CD4-positive, alpha-beta T cell treated with Interleukin-4 for 4 hours (primary cell): ENCODE measurements at regions not wholly inside any gene's neighbourhood (a gene's known extent, or its start where the extent isn't known, plus 50 kb on each side); places are given as distances from the start of the nearest gene placed in this dataset.
A peak's percentile ranks its signal among the peaks of the same experiment; 100 is the strongest.
"Not testable (repeated sequence)": the region's sequence is repeated elsewhere in the genome, so short reads cannot be mapped to it uniquely, and the experiment has no call there.

Source experiments
- DNase-seq: peaks from one replicate; pipeline ENCODE4 v3.0.0-alpha.2; 2020

DNA sequence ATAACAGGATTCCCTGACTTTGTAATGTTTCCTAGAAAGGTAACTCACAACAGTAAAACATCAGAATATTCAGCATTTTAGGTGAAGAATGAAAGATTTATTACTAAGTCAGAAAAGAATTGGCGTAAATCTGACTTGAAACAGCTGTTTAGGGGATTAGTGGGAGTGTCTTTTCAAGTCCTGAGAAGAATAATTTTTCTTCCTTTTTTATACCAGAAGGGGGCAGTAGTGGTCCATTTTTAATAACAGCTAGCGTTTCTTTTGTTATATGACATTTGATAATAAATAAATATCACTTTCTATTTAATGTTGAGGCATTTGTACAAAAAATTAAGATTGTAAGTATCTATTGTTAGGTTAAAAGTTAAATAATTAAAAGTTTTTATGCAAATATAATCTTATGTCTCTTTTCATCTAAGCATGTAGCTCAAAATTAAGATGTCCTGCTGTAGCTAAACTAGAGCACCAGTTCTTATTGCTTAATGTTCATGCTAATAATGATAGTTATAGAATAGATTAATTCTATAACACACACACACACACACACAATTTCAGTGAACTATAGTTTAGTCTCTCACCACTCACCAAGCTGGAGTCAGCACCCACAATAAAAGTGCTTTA is 258.7 kb upstream of the ARRDC3 start:
- peak; percentile 30 for DNase-seq

DNA sequence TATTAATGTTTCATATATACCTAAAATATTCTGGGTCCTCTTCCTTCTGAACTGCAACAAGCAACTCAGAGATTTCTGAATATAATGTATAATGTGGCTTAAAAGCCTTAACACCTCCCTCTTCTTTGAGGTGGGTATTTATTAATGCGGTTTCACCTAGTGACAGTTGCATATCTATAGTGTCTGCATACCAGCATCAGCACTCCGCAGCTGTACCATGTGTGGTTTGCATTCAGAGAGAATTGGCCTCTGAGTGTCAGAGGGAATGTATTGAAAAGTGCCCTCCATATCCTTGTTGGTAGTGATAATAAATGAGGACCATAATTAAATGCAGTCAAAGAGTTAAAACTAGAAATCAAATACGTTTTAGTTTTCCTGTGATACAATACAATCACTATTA is 256.6 kb upstream of the ARRDC3 start:
- no peak for DNase-seq

DNA sequence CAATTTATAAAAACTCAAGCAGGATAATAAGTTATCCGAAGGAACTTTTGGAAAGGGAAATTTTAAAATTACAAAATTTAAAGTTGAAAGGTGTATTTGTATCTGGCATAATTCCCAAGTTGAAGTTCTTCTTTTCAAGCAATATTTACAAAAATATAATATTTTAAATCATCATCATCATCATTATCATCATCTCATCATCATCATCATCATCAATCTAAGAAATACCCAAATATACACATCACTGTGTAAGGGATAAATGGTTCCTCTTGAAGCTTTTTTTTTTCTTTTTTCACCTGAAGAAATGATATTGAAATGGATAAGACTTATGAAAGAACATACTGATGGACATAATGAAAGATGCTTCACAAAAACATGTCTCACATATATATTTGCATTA is 254.9 kb upstream of the ARRDC3 start:
- DNase-seq = no peak

DNA sequence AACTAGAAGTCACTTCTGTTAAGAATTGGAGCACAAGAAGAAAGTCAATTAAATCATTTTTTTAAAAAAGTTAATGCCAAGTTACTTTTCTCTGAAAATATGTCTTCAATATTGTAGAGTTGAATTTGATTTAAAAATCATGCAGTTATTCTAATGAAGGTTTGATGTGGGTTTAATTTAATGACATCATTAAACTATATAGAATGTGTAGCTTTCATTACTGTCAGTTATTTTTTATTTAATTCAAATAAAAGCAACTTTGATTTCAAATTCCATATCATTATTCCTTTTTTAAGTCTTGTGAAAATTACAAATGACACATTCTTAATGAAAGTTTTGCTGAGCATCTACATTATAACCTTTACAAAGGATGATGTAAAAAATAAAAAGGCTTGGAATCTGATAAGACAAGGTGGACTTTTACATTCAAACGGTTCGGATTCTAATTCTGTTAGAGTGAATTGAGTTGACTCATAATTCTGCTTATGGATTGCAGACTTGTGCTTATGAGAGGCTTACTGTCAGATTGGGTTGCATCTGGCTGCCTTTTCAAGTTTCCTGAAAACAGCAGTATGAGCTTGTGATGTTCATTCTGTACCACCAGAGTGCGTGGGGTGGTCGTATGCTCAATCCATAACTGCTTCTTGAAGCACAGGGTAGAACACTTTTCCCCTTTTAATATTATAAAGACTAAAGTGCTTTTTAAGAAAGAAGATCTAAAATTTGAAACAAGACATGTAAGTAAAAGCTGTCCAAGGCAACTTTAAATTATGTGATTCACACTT is 253.0 kb upstream of the ARRDC3 start:
- no peak for DNase-seq

- no peak for DNase-seq
These were observed 249.8 kb upstream of the ARRDC3 start for GRCh38 chr5:91632871-91633270.

- DNase-seq = no peak
These were observed 228.6 kb upstream of the ARRDC3 start for GRCh38 chr5:91611746-91612145.

DNA sequence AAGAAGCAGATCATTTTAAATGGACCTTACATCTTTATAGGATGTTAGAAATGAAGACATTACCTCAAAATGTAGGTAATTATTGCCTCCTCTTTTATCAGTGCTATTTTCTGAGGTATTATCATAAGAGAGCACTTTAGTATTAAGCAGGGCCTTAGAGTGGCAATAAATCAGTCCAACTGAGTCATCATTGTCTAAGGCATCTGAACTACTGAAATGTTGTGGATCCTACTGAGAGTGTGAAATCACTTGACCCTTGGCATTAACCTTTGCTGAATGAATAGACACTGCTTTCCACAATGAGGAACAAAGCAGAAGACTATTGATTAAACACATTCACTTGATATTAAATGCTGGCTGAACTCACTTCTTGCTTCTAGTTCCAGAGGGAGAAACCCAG is 224.6 kb upstream of the ARRDC3 start:
- DNase-seq = no peak

- DNase-seq = no peak
These were observed 216.7 kb upstream of the ARRDC3 start for GRCh38 chr5:91599863-91600262.

- no peak for DNase-seq
These were observed 215.1 kb upstream of the ARRDC3 start for GRCh38 chr5:91598216-91598615.

- no peak for DNase-seq
These were observed 212.3 kb upstream of the ARRDC3 start for GRCh38 chr5:91595424-91595823.

DNA sequence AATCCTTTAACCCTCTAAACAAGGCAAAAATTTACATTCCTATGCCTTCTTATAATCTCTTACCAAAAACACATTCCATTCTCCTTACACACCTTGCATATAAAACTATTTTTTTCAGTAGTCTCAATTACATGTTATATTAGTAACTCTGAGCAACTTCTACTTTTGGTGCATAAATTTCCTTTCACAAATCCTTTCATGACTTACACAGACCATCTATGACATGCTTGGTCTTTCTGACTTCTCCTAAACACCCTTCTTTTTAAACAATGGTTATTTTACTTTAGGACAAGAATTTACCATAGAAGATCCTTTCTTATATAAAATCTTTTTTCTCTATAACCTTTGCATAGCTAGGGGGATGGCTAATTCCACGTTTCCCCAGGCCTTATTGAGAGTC is 208.0 kb upstream of the ARRDC3 start:
- DNase-seq = no peak

DNA sequence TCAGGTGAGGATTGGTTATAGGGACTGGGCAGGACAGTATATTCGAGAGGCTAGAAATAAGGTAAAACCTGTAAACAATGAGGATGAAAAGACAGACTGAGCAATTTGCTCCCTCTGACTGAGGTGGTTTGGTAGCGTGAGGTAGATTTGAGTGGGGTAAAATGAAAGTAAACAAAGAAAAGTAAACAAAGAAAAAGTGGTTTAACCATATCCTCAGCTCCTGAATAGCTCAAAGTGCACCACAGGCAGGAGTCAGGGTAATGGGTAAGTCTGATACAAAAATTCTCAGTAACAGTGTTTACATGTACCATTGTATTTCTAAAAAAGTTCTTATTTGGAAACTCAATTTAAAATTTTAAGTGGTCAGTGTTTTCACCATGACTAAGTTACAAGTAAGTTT is 203.1 kb upstream of the ARRDC3 start:
- no peak for DNase-seq

DNA sequence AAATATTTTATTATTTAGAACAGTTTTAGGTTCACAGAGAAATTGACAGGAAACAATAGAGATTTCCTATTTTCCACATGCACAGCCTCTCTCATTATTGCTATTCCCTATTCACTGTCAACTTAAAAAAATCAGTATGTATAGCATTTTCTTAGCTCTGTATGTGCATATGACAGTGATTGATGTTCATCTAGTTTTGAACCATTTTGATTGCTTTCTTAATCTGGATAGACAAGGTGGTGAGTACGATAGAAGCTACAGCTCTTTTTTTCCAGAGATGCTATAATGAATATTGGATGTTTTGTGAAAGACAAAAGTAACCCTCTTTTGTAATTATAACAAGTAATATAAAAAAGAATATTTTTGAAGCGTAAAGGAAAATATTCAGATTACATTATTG is 201.2 kb upstream of the ARRDC3 start:
- DNase-seq = no peak

GRCh38 chr5:91566012-91566411 is 182.9 kb upstream of the ARRDC3 start:
- DNase-seq = not testable (repeated sequence)

DNA sequence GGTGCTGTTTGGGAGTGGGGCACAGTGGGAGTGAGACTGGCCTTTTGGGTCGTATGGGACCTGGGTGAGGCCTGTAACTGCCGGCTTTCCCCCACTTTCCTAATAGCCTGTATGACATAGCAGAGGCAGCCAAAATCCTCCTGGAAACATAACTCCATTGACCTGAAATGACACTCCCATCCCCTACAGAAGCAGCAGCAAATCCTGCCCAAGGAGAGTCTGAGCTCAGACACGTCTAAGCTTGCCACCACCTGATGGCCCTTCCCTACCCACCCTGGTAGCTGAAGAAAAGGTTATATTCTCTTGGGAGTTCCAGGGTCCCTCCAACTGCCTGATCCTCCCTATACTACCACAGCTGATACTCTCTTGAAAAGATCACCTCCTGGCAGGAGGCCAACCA is 179.8 kb upstream of the ARRDC3 start:
- DNase-seq = no peak

GRCh38 chr5:91541696-91542095 is 158.6 kb upstream of the ARRDC3 start:
- no peak for DNase-seq

GRCh38 chr5:91538179-91538578 is 155.1 kb upstream of the ARRDC3 start:
- DNase-seq = no peak

- DNase-seq = no peak
These were observed 152.4 kb upstream of the ARRDC3 start for GRCh38 chr5:91535499-91535898.

GRCh38 chr5:91534332-91534731 is 151.2 kb upstream of the ARRDC3 start:
- no peak for DNase-seq

DNA sequence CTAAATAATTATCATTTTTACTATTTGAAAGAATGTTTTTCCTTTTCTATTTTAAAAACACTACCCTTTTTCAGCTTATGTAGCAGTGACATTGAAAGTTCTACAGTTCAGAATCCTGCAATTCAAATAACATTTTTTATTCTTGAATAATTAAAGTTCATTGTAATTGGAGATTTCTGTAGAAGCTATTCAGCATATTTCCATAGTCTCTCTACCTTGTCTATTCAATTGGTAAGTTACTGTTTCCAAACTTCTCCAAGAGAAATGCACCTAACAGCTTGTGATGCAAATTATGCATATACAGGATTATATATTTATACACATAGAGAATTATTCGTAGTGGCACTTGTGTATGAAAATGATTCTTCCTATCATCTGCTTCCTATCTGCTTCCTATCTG is 149.7 kb upstream of the ARRDC3 start:
- no peak for DNase-seq

GRCh38 chr5:91532281-91532680 is 149.2 kb upstream of the ARRDC3 start:
- no peak for DNase-seq

DNA sequence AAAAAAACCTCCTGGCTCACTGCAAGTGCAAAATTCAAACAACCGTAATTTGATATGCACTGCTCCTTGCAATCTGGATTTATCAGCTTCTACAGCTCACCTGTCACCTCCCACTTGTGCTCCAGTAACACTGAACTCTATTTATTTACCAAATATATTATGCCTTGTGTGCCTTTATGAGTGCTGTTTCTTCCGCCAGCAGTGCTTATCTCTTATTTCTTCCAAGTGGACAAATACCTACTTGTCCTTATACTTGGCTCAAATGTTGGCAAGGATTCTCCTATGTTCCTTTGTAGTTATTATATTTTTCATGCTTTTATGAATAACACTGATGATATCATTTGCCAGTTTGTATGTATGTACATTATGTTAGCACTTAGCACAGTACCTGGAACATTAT is 145.7 kb upstream of the ARRDC3 start:
- DNase-seq = no peak

DNA sequence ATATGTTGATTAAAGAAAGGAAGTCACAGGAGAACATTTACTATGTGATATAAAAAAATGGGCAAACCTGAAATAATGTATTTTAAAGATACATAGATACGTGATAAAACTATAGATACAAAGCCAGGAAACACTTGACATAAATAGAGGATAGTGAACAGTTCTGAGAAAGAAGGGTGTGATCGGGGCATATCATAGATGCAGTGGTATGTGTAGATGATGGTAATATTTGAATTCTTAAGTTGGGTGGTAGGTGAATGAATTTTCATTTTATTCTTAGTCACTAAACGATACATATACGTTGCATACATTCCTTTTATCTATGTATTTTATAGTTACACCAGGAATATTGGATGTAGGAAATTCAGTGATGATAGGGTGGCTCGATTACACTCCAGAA is 138.7 kb upstream of the ARRDC3 start:
- no peak for DNase-seq

DNA sequence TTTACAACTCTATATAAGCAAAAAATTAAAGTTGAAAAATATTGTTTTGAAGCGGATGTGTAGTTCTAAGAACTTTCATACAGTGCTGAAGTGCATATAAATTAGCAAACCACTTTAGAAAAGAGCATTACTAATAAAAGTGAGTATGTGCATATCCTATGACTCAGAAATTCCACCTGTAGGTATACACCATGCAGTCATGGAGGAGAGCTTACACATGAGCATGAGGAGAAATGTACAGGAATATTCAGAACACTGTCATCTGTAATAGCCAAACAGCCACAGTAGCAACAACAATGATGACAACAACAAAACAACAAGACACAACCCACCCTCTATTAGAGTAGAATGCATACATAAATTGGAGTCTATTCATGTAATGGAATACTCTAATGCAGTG is 138.2 kb upstream of the ARRDC3 start:
- no peak for DNase-seq

DNA sequence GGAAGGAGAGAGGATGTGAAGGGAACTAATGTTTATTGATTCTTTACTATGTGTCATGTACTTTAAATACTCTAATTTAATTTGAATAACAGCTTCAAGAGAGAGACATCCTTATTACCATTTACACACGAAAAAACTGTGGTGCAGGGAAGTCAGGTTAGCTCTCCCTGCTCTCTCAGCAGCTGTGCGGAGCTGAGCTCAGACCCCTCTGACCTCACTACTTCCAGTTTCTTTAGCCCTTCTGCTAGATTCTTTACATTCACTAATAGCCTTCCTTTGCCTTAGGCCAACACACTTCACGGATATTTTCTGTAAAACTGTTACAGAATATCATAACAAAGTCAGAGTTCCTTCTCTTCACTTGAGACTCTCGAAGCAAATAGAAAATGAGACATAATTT is 131.3 kb upstream of the ARRDC3 start:
- no peak for DNase-seq
